SK-N-SH (cell line): ENCODE measurements at regions not wholly inside any gene's neighbourhood (a gene's known extent, or its start where the extent isn't known, plus 50 kb on each side); places are given as distances from the start of the nearest gene placed in this dataset.

Experiments
- CTCF ChIA-PET: fragments of 300-600, 350-600 bp; formaldehyde crosslinking; extraction: SDS; loops from one replicate; lab custom pipeline; 2021; lab: Yijun Ruan, JAX
- POLR2A ChIA-PET: fragments of 350-600 bp; sonication (Branson Sonifier 250); formaldehyde crosslinking; extraction: SDS; loops from one replicate; lab custom pipeline; 2020; ENCODE audit warnings: antibody characterized with exemption, inconsistent platforms; lab: Yijun Ruan, JAX
- DNase-seq: peaks from one replicate; pipeline ENCODE4 v3.0.0; 2012
- H2AFZ ChIP-seq: fragments of 200-600 bp; sonication (generic); 2 replicates; pipeline ENCODE4 v1.8.1; 2016; ENCODE audit warnings: antibody characterized with exemption, mild to moderate bottlenecking, low read depth
- H3F3A ChIP-seq: fragments of 200-600 bp; sonication (generic); replicated peaks from 2 replicates; pipeline ENCODE3; 2016; ENCODE audit warnings: antibody characterized with exemption, mild to moderate bottlenecking; ENCODE audit not compliant: insufficient read depth
- H3K27ac ChIP-seq, 2 experiments: fragments of 200-500 bp in 1 of 2; fragments of 200-600 bp in 1 of 2; sonication (Bioruptor generic) in 1 of 2; sonication (generic), shearing (Covaris generic) in 1 of 2; 2 replicates each; pipeline versions ENCODE4 v1.5.1 to v1.6.1; 2014 to 2016; ENCODE audit warnings: low read depth in 2 of 2, inconsistent platforms in 1 of 2, low read length in 1 of 2, mild to moderate bottlenecking in 1 of 2, mixed read lengths in 1 of 2
- H3K27me3 ChIP-seq: fragments of 200-600 bp; sonication (generic), shearing (Covaris generic); 2 replicates; pipeline ENCODE4 v1.6.1; 2016; ENCODE audit warnings: mixed run types; ENCODE audit not compliant: insufficient read depth
- H3K36me3 ChIP-seq, 2 experiments: fragments of 200-500 bp in 1 of 2; fragments of 200-600 bp in 1 of 2; sonication (Bioruptor generic) in 1 of 2; sonication (generic) in 1 of 2; replicated peaks in 1 of 2; 2 replicates each; pipeline versions ENCODE3 to v1.5.1; 2014 to 2016; ENCODE audit warnings: low read length in 1 of 2, mild to moderate bottlenecking in 1 of 2; ENCODE audit not compliant: insufficient read depth in 2 of 2, control insufficient read depth in 1 of 2
- H3K4me1 ChIP-seq, 2 experiments: fragments of 200-500 bp in 1 of 2; fragments of 200-600 bp in 1 of 2; sonication (Bioruptor generic) in 1 of 2; sonication (generic), shearing (Covaris generic) in 1 of 2; 2 replicates each; pipeline versions ENCODE4 v1.5.1 to v1.6.1; 2014 to 2016; ENCODE audit warnings: low read depth in 1 of 2, low read length in 1 of 2, mixed run types in 1 of 2; ENCODE audit not compliant: insufficient read depth in 2 of 2, control insufficient read depth in 1 of 2
- H3K4me2 ChIP-seq: fragments of 200-600 bp; sonication (generic), shearing (Covaris generic); 2 replicates; pipeline ENCODE4 v1.6.1; 2017; ENCODE audit warnings: mixed run types
- H3K4me3 ChIP-seq, 2 experiments: fragments of 200-500 bp in 1 of 2; fragments of 200-600 bp in 1 of 2; sonication (Bioruptor generic) in 1 of 2; sonication (generic), shearing (Covaris generic) in 1 of 2; 2 replicates each; pipeline versions ENCODE4 v1.5.1 to v1.8.1; 2014 to 2016; ENCODE audit warnings: low read depth in 2 of 2, inconsistent platforms in 1 of 2, low read length in 1 of 2, mild to moderate bottlenecking in 1 of 2, mixed read lengths in 1 of 2, moderate library complexity in 1 of 2
- H3K79me2 ChIP-seq: fragments of 200-600 bp; sonication (generic); 2 replicates; pipeline ENCODE4 v1.8.1; 2017; ENCODE audit warnings: mild to moderate bottlenecking; ENCODE audit not compliant: insufficient read depth
- H3K9ac ChIP-seq: fragments of 200-600 bp; sonication (generic); 2 replicates; pipeline ENCODE4 v1.6.1; 2017; ENCODE audit warnings: mixed run types
- H3K9me2 ChIP-seq: fragments of 200-600 bp; sonication (generic); 2 replicates; pipeline ENCODE4 v1.6.1; 2017; ENCODE audit warnings: mixed run types
- H3K9me3 ChIP-seq: fragments of 200-600 bp; sonication (generic); 2 replicates; pipeline ENCODE4 v1.6.1; 2017; ENCODE audit warnings: mixed run types, mild to moderate bottlenecking, moderate library complexity
- H4K20me1 ChIP-seq: fragments of 200-600 bp; sonication (generic); 2 replicates; pipeline ENCODE4 v1.6.1; 2017; ENCODE audit warnings: mild to moderate bottlenecking, mixed run types; ENCODE audit not compliant: insufficient read depth
- CHD2 ChIP-seq: fragments of 150-350 bp; IDR thresholded peaks from 2 replicates; pipeline ENCODE4 v1.6.1; 2018; ENCODE audit warnings: low read length; ENCODE audit not compliant: partially characterized antibody
- EP300 ChIP-seq, 2 experiments: IDR thresholded peaks; 2 replicates each; pipeline versions ENCODE4 v1.4.0 to v1.6.1; 2012; ENCODE audit warnings: borderline replicate concordance in 1 of 2, low read depth in 1 of 2, low read length in 1 of 2
- FOXJ3 ChIP-seq: sonication (generic); formaldehyde crosslinking; IDR thresholded peaks from 2 replicates; pipeline ENCODE4 v1.5.1; 2020; ENCODE audit warnings: mild to moderate bottlenecking, missing genetic modification reagents
- FOXM1 ChIP-seq: IDR thresholded peaks from 2 replicates; pipeline ENCODE4 v1.4.0; 2012; ENCODE audit warnings: low read depth, mild to moderate bottlenecking
- GABPA ChIP-seq: IDR thresholded peaks from 2 replicates; pipeline ENCODE4 v1.4.0; 2012; ENCODE audit warnings: low read depth, mild to moderate bottlenecking
- GATA2 ChIP-seq: sonication (generic); formaldehyde crosslinking; IDR thresholded peaks from 2 replicates; pipeline ENCODE4 v1.5.0; 2020; ENCODE audit warnings: mild to moderate bottlenecking, missing genetic modification reagents
- NFIC ChIP-seq: IDR thresholded peaks from 2 replicates; pipeline ENCODE4 v1.4.0; 2012; ENCODE audit warnings: borderline replicate concordance
- RCOR1 ChIP-seq: fragments of 150-350 bp; IDR thresholded peaks from 2 replicates; pipeline ENCODE4 v1.6.1; 2017; ENCODE audit warnings: antibody characterized with exemption, low read length
- RFX5 ChIP-seq: IDR thresholded peaks from 2 replicates; pipeline ENCODE4 v1.6.1; 2012; ENCODE audit warnings: mild to moderate bottlenecking, improper control_type of control experiment, low read length
- RXRA ChIP-seq: IDR thresholded peaks from 2 replicates; pipeline ENCODE4 v1.4.0; 2012; ENCODE audit warnings: low read depth, mild to moderate bottlenecking, borderline replicate concordance
- SIN3A ChIP-seq: IDR thresholded peaks from 2 replicates; pipeline ENCODE4 v1.6.1; 2012; ENCODE audit warnings: low read depth, mild to moderate bottlenecking, low read length, moderate library complexity, borderline replicate concordance
- TAF1 ChIP-seq: IDR thresholded peaks from 2 replicates; pipeline ENCODE4 v1.6.1; 2012; ENCODE audit warnings: low read depth, mild to moderate bottlenecking, low read length, moderate library complexity, borderline replicate concordance
- TCF12 ChIP-seq: IDR thresholded peaks from 2 replicates; pipeline ENCODE4 v1.4.0; 2012
- TEAD4 ChIP-seq: IDR thresholded peaks from 2 replicates; pipeline ENCODE4 v1.4.0; 2012; ENCODE audit warnings: mild to moderate bottlenecking, borderline replicate concordance; ENCODE audit not compliant: insufficient read depth
- WGBS: methylation state at CpG from one replicate; pipeline ENCODE4 v1.1.6; 2017; ENCODE audit warnings: low lambda C conversion rate; 5-methylcytosine and 5-hydroxymethylcytosine counted together
- TF ChIP-seq, protein P1 (sequence below): fragments of 150-350 bp; IDR thresholded peaks from 2 replicates; pipeline ENCODE4 v1.6.1; 2016; ENCODE audit warnings: mild to moderate bottlenecking, low read depth, low read length
- TF ChIP-seq, protein P2 (sequence below): IDR thresholded peaks from 2 replicates; pipeline ENCODE4; 2012

- Histone ChIP-seq H3K4me1 (peaks cover 0 to 10% of the 10 kb centered on the region in 2 experiments; a peak in 2 of 4 replicates), H3K79me2 (no peaks in the 10 kb centered on the region), H3K9me2 (no peaks in the 10 kb centered on the region)
These were observed 185.2 kb upstream of the TAB2 start for GRCh38 chr6:149132336-149132735.

DNA sequence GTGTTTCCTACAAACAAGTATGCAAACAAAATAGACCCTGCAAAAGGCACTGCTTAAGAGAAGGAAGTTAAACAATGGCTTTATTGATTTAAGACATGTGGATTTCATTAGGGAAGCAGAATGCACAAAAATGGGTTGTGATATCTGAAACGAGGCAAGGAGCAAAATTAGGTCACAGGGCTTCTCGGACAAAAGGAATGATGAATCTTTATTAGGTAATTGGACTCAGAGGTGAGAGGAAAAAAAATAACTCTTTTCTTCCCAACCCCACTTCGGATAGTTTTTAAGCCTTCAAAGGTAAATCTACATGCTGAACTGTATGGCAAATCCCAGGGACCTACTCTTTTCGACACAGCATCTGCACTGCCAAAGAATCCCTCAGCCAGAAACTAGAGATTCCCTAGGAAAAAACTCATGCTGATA, 183.0 kb upstream of the TAB2 start:
- DNase-seq, result peak; percentile 35
- WGBS, result 11% methylated on average over 4 of the region's 4 CpGs

More at GRCh38 chr6:149132336-149132735, 185.2 kb upstream of the TAB2 start:
- no peaks in the 10 kb centered on the region for H3K27me3 ChIP-seq
- no peak for TF ChIP-seq FOXJ3
- no peak for TF ChIP-seq TCF12
- no peak for TF ChIP-seq RFX5
- TF ChIP-seq, protein P1, sequence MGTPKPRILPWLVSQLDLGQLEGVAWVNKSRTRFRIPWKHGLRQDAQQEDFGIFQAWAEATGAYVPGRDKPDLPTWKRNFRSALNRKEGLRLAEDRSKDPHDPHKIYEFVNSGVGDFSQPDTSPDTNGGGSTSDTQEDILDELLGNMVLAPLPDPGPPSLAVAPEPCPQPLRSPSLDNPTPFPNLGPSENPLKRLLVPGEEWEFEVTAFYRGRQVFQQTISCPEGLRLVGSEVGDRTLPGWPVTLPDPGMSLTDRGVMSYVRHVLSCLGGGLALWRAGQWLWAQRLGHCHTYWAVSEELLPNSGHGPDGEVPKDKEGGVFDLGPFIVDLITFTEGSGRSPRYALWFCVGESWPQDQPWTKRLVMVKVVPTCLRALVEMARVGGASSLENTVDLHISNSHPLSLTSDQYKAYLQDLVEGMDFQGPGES, result no peak
- TF ChIP-seq FOXM1, result no peak
- TF ChIP-seq SIN3A, result no peak
- no peak for TF ChIP-seq TEAD4
- TF ChIP-seq EP300 (IDR thresholded peaks at IDR 0.05; ENCODE audit: borderline replicate concordance in 1 of 2, low read depth in 1 of 2, low read length in 1 of 2), result no peak
- no peak for TF ChIP-seq GATA2 (CRISPR knock-in tag)
- TF ChIP-seq, all 33 proteins: peak for 0
- 90% methylated on average over 2 of the region's 3 CpGs for WGBS
- no peaks in the 10 kb centered on the region for H3F3A ChIP-seq
- H3K27ac ChIP-seq, result no peak overlapping the region
- no peaks in the 10 kb centered on the region for H3K9me3 ChIP-seq
- ChIA-PET CTCF (interaction anchor here (0.8 to 1.0 kb wide), 2 partner anchors 12 to 299 kb away, joined by 3 read pairs; no protein-coding TSS in a partner anchor), POLR2A (interaction anchor here (0.6 kb wide), 1 partner anchor 97 kb away, joined by 3 read pairs; no protein-coding TSS in a partner anchor)
- no peak for DNase-seq
- H2AFZ ChIP-seq, result no peak overlapping the region
- no peak overlapping the region for H3K4me3 ChIP-seq
- no peak overlapping the region for H3K4me2 ChIP-seq
- H4K20me1 ChIP-seq, result no peaks in the 10 kb centered on the region
- H3K9ac ChIP-seq, result no peak overlapping the region
- H3K36me3 ChIP-seq, result no peaks in the 10 kb centered on the region

More for the DNA sequence above, 183.0 kb upstream of the TAB2 start:
- TF ChIP-seq, protein P2, sequence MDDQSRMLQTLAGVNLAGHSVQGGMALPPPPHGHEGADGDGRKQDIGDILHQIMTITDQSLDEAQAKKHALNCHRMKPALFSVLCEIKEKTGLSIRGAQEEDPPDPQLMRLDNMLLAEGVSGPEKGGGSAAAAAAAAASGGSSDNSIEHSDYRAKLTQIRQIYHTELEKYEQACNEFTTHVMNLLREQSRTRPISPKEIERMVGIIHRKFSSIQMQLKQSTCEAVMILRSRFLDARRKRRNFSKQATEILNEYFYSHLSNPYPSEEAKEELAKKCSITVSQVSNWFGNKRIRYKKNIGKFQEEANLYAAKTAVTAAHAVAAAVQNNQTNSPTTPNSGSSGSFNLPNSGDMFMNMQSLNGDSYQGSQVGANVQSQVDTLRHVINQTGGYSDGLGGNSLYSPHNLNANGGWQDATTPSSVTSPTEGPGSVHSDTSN, result peak; percentile 29; the same call in 1 of the 2 replicates
- TF ChIP-seq NFIC, result no peak
- no peak for TF ChIP-seq TEAD4
- TF ChIP-seq CHD2, result no peak
- TF ChIP-seq TCF12, result peak; percentile 94
- TF ChIP-seq TAF1, result no peak
- TF ChIP-seq FOXM1, result no peak
- peak; percentile 37; the same call in 1 of the 2 replicates for TF ChIP-seq RXRA
- TF ChIP-seq EP300 (IDR thresholded peaks at IDR 0.05; ENCODE audit: borderline replicate concordance in 1 of 2, low read depth in 1 of 2, low read length in 1 of 2), result peak; percentile 45 to 59; a peak in 2 of 4 replicates
- TF ChIP-seq RCOR1, result peak; percentile 24; the same call in 1 of the 2 replicates
- TF ChIP-seq GABPA, result no peak
- Histone ChIP-seq H2AFZ (no peak overlapping the region), H3K36me3 (no peaks in the 10 kb centered on the region), H3K4me3 (no peak overlapping the region), H3K9me2 (no peaks in the 10 kb centered on the region), H3K4me2 (peak overlapping the region; percentile 21; the same call in 1 of the 2 replicates), H3K27ac (peak overlapping the region; percentile 31 to 79; a peak in 3 of 4 replicates), H3K27me3 (no peaks in the 10 kb centered on the region), H3K9me3 (no peaks in the 10 kb centered on the region), H4K20me1 (no peaks in the 10 kb centered on the region), H3F3A (no peaks in the 10 kb centered on the region), H3K79me2 (no peaks in the 10 kb centered on the region), H3K9ac (no peak overlapping the region), H3K4me1 (peaks cover 0 to 10% of the 10 kb centered on the region in 2 experiments; a peak in 2 of 4 replicates)
- POLR2A ChIA-PET, result no interaction called here
- CTCF ChIA-PET, result interaction anchor here (1.3 kb wide), 1 partner anchor 254 kb away, joined by 3 read pairs; no protein-coding TSS in a partner anchor
